ENCODE measurements at regions not wholly inside any gene's neighbourhood (a gene's known extent, or its start where the extent isn't known, plus 50 kb on each side); places are given as distances from the start of the nearest gene placed in this dataset.

- TF ChIP-seq, protein P1, sequence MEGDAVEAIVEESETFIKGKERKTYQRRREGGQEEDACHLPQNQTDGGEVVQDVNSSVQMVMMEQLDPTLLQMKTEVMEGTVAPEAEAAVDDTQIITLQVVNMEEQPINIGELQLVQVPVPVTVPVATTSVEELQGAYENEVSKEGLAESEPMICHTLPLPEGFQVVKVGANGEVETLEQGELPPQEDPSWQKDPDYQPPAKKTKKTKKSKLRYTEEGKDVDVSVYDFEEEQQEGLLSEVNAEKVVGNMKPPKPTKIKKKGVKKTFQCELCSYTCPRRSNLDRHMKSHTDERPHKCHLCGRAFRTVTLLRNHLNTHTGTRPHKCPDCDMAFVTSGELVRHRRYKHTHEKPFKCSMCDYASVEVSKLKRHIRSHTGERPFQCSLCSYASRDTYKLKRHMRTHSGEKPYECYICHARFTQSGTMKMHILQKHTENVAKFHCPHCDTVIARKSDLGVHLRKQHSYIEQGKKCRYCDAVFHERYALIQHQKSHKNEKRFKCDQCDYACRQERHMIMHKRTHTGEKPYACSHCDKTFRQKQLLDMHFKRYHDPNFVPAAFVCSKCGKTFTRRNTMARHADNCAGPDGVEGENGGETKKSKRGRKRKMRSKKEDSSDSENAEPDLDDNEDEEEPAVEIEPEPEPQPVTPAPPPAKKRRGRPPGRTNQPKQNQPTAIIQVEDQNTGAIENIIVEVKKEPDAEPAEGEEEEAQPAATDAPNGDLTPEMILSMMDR (IDR thresholded peaks at IDR 0.05), result no peak
- TF ChIP-seq EP300 (IDR thresholded peaks at IDR 0.05) (no peak), POLR2A (IDR thresholded peaks at IDR 0.05) (no peak), POLR2AphosphoS5 (IDR thresholded peaks at IDR 0.05) (no peak)
Observed at GRCh38 chr4:188876881-188877280, 737.6 kb downstream of the TRIML1 start.

Measured in gastroesophageal sphincter (tissue), 3 donors.